Stimulated activated CD4-positive, alpha-beta T cell treated with anti-CD3 and anti-CD28 coated beads, Interleukin-4, amount 100 ng/mL, for 1 hour (primary cell): ENCODE measurements at regions not wholly inside any gene's neighbourhood (a gene's known extent, or its start where the extent isn't known, plus 50 kb on each side); places are given as distances from the start of the nearest gene placed in this dataset.

Experiments used
- DNase-seq: peaks from one replicate; pipeline ENCODE4 v3.0.0-alpha.2; 2020

- no peak for DNase-seq
These were observed 57.6 kb upstream of the MED9 start for GRCh38 chr17:17419166-17419565.

- no peak for DNase-seq
These were observed 57.2 kb upstream of the MED9 start for GRCh38 chr17:17419631-17420030.

- DNase-seq, result no peak
These were observed 56.7 kb upstream of the MED9 start for GRCh38 chr17:17420082-17420481.

DNA sequence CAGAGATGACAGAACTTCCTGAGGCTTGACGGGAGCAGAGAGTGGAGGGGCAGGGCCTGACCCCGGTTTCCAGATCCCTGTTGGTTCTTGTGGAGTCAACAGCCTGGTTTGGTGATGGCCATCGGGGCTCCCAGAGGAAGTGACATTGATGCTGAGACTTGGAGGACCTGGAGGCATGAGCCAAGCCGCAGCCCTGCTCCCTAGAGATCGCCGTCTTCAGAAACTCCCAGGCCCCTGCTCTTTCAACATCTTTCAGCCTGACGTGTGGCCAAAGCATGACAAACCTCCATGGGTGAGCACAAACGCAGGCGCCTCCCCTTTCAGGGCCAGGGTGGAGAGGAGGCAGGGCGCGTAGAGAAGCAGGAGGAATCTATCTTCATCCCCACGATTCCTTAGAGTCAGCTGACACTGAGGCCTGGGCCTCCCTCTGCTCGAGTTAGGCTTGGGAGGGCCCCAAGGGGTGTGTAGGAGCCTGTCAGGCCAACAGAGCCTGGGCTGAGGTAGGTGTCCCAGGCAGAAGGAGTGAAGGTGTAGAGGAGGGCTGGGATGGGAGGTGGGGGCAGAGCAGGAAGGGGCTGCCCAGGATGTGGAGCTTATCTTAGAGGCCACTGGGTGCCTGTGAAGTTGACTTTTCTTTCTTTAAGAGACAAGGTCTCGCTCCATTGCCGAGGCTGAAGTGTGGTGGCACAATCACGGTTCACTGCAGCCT is 56.1 kb upstream of the MED9 start:
- DNase-seq, result no peak

- no peak for DNase-seq
These were observed 55.2 kb upstream of the MED9 start for GRCh38 chr17:17421346-17422216.

DNA sequence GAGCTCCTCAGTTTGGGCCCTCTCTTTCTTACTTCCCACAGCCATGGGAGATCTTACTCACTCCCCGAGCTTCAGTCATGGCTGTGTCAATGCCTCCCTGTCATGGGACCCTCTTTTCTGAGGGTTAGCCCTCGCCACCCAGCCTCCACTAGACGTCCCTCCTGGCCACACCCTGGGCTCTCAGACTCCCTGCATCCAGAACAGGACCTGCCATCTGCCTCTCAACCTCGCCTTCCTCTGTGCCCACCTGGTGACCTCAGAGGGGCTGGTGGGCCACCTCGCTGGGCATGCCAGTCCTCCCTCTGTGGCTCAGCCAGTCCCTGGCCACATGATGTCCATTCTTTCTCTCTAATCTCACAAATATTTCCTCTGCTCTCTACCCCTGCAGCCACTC is 54.6 kb upstream of the MED9 start:
- no peak for DNase-seq

DNA sequence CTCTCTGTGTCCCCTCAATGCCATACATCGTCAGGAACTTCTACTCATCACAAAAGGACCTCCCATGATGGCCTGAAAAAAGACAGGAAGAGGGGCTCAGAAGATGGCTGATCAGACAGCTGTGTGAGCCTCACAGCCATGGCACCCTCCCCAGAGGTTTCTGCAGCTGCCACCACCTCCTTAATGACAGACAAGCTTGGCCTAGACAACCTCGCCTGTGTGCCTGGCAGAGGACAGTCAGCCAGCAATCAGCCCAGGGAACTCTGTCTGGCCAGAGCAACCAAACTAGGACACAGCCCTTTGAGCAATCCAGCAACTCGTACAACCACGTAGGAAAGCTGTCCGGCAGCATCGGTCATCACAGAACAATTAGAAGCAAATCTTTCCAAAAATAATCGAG is 54.2 kb upstream of the MED9 start:
- DNase-seq, result no peak

DNA sequence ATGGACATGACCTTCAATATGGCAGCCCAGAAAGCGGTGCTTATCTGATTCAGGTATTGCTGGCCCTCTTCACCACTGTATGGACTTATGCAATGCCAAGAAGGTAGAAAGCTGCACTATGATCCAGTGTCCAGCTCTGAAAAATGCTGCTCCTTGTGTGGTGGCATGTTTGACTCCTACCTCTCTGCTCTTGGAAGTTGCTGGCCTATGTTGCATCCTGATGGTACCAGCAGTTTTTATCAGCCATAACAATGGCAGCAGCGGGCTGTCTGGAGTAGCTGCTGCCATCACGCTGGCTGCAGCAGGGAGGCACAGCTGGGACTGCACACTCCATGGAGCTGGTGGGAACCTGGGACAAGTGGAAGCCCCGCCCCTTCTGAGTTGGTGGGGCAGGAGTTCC is 53.1 kb upstream of the MED9 start:
- no peak for DNase-seq

DNA sequence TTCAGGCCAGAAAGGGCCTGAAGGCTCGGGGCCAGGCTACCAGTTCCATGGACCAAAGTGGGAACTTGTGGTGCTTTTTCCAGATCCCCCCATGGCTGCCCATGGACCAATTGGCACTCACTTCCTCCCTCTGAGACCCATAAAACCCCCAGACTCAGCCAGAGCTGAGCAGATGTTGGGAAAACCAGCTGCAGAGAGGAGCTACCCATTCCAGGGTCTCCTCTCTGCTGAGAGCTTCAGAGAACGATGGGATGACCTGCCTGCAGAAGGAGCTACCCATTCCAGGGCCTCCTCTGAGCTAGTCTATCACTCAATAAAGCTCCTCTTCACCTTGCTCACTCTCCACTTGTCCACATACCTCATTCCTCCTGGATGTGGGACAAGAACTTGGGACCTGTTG is 52.2 kb upstream of the MED9 start:
- no peak for DNase-seq

GRCh38 chr17:17425005-17425404 is 51.8 kb upstream of the MED9 start:
- no peak for DNase-seq

DNA sequence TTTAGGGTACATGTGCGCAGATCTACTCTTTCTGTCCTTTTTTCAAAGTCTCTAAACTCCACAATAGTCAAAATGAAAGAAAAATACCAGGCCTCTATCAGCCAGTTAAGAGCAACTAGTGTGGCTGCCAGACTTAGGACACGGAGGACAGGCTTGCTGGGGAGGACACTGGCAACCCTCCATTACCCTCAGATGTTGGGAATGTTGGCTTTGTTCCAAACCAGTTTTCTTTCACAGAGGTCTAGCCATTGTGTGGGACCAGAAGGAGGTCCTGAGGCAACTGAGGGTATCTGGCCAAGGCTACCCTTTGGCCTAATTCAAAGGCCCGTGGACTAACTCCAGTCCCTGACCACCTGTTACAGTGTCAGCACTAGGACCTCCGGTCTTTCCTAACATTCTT is 51.2 kb upstream of the MED9 start:
- no peak for DNase-seq

GRCh38 chr17:17426184-17426583 is 50.6 kb upstream of the MED9 start:
- no peak for DNase-seq
